ENCODE measurements at regions not wholly inside any gene's neighbourhood (a gene's known extent, or its start where the extent isn't known, plus 50 kb on each side); places are given as distances from the start of the nearest gene placed in this dataset.

DNA sequence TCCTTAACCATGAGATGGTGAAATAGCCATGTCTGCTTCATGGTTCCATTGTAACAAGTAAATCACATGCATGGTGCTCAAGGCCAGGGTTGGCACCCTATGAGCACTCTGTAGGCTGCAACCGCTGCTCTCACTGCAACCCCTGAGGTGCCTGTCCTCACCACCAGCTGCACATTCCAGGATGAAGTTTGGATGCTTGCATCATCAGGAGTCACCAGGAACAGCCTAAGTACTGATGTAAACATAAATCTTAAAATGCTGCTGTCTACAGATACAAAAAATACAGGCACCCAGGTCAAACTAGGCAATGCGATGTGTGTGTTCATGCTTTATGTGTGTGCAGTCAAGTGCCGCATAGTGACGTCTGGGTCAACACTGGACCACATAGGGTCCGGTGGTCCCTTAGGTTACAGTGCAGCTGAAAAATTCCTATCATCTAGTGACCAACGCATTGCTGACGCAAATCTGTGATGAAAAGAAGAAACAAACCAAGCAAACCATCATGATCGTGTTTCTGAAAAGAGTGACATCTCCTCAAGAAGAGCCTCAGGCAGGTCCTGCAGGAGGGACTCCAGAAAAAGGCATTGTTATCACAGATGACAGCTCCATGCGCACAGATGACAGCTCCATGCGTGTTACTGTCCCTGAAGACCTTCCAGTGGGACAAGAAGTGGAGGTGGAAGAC lies 234.8 kb downstream of the AUH start:
- ChIA-PET CTCF (no interaction called here), POLR2A (no interaction called here)
- H3K79me2 ChIP-seq (ENCODE audit: control insufficient read depth, insufficient read depth, low read length): no peaks in the 10 kb centered on the region
- H3K36me3 ChIP-seq (ENCODE audit: control insufficient read depth in 2 of 2, extremely low read depth in 1 of 2, insufficient read depth in 2 of 2, low read length in 2 of 2): no peaks in the 10 kb centered on the region
- no peak overlapping the region for H3K27ac ChIP-seq (ENCODE audit: insufficient read depth, low read depth, low read length)
- no peaks in the 10 kb centered on the region for H3K27me3 ChIP-seq (ENCODE audit: control insufficient read depth in 2 of 2, insufficient read depth in 2 of 2, low read length in 2 of 2)
- DNase-seq (ENCODE audit: low read depth, low spot score) (no peak), FAIRE-seq (no peak)
- H3K4me1 ChIP-seq (ENCODE audit: control insufficient read depth, extremely low read depth, insufficient read depth, low read length): peaks cover 9% of the 10 kb centered on the region
- no peaks in the 10 kb centered on the region for H3K9me3 ChIP-seq (replicated peaks; ENCODE audit: control insufficient read depth, insufficient read depth, low read length)
- H4K20me1 ChIP-seq (replicated peaks; ENCODE audit: control insufficient read depth, extremely low read depth, insufficient read depth, low read length): no peaks in the 10 kb centered on the region
- no TSS peak for BruUV-seq (replicated peaks)
- no peak overlapping the region for H2AFZ ChIP-seq (ENCODE audit: low read depth, low read length)
- TF ChIP-seq, protein P1, sequence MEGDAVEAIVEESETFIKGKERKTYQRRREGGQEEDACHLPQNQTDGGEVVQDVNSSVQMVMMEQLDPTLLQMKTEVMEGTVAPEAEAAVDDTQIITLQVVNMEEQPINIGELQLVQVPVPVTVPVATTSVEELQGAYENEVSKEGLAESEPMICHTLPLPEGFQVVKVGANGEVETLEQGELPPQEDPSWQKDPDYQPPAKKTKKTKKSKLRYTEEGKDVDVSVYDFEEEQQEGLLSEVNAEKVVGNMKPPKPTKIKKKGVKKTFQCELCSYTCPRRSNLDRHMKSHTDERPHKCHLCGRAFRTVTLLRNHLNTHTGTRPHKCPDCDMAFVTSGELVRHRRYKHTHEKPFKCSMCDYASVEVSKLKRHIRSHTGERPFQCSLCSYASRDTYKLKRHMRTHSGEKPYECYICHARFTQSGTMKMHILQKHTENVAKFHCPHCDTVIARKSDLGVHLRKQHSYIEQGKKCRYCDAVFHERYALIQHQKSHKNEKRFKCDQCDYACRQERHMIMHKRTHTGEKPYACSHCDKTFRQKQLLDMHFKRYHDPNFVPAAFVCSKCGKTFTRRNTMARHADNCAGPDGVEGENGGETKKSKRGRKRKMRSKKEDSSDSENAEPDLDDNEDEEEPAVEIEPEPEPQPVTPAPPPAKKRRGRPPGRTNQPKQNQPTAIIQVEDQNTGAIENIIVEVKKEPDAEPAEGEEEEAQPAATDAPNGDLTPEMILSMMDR (IDR thresholded peaks at IDR 0.05; ENCODE audit: extremely low read depth in 1 of 2, insufficient read depth in 1 of 2, low read depth in 1 of 2, low read length in 2 of 2): no peak
- TF ChIP-seq POLR2A (IDR thresholded peaks at IDR 0.05; ENCODE audit: low read depth, low read length) (no peak), POLR2AphosphoS5 (IDR thresholded peaks at IDR 0.05; ENCODE audit: insufficient read depth, low read depth, low read length) (no peak), JUN (IDR thresholded peaks at IDR 0.05; ENCODE audit: borderline replicate concordance, insufficient read depth, insufficient read length, low read depth) (no peak), FOS (IDR thresholded peaks at IDR 0.05; ENCODE audit: borderline replicate concordance, insufficient read depth, low read length) (no peak), MYC (IDR thresholded peaks at IDR 0.05; ENCODE audit: low read depth, low read length) (no peak), GATA2 (IDR thresholded peaks at IDR 0.05; ENCODE audit: insufficient read depth, insufficient read length, low read depth, low read length) (no peak), EZH2 (IDR thresholded peaks at IDR 0.05; ENCODE audit: borderline replicate concordance, low read depth, low read length, severe bottlenecking) (no peak)
- TF ChIP-seq, protein P2, sequence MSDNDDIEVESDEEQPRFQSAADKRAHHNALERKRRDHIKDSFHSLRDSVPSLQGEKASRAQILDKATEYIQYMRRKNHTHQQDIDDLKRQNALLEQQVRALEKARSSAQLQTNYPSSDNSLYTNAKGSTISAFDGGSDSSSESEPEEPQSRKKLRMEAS (IDR thresholded peaks at IDR 0.05; ENCODE audit: insufficient read depth, insufficient read length): no peak
- dilution Hi-C loops (cut with MboI; ENCODE audit: extremely low pct_ligation_motif_present, low sequenced_read_pairs) (no loop called here), intact Hi-C loops (cut with micrococcal nuclease) (no loop called here)
- H3K4me2 ChIP-seq (ENCODE audit: insufficient read depth, low read length): no peak overlapping the region
- no peak overlapping the region for H3K4me3 ChIP-seq (replicated peaks in 1 of 3; ENCODE audit: insufficient read depth in 1 of 3, low read depth in 1 of 3, low read length in 3 of 3)
- H3K9me1 ChIP-seq (replicated peaks; ENCODE audit: control insufficient read depth, extremely low read depth, insufficient read depth, low read length): no peaks in the 10 kb centered on the region
- no peak overlapping the region for H3K9ac ChIP-seq (replicated peaks; ENCODE audit: extremely low read depth, insufficient read depth, low read length)
